ENCODE measurements at regions not wholly inside any gene's neighbourhood (a gene's known extent, or its start where the extent isn't known, plus 50 kb on each side); places are given as distances from the start of the nearest gene placed in this dataset.
"Not testable (repeated sequence)": the region's sequence is repeated elsewhere in the genome, so short reads cannot be mapped to it uniquely, and the experiment has no call there.

DNA sequence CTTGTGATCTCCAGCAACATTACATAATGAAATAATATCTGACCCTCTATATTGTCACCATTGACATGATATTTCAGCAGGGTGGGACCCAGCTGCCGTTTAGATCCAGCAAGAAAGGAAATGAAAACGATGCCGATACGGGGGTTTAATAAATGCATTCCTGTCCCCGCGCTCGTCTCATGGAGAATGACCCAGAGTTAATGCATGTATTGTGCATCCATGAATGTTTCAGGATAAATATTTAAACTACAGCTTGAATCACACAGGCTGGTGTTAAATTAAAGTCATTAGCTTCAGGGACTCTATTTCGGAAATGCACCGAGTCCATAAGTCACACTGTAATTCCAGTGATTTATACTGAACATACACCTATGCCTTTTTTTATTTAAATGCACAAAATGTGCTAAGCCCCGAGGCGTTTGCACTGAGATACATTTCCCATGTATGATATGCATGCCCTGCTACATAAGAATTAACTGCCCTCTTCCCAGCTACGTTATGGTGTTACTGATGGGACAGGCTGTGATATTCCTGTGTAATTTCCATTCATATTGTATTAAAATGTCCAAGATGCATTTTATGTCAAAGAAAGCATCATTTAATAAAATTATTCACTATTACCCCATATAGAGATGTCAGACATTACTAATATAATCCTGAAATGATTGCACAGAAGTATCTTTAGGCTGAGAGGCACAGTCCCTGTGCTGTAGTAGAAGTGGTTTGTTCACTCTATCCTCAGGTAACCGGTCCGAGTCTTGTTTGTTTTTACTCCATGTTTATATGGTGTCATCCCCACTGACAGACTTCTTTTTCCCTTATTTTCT, 109.3 kb upstream of the ZNF516 start:
- DNase-seq (ENCODE audit: low read depth): no peak

DNA sequence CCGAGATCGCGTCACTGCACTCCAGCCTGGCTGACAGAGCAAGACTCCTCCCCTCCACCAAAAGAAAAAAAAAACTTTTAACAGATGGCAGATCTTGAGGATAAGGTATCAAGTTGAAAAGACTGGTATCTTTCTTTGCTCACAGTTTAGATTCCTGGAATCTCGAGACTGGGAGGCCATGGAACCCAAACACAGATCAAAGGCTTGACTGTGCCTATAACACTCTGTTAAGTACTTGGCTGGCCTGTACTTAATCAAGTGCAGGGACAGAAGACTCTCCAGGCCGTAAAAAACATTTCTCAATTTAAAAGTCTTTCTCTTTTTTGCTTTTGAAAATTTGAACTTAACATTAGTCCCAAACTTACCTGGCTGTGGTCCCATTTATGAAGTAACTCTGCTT, 107.1 kb upstream of the ZNF516 start:
- no peak for DNase-seq (ENCODE audit: low read depth)

DNA sequence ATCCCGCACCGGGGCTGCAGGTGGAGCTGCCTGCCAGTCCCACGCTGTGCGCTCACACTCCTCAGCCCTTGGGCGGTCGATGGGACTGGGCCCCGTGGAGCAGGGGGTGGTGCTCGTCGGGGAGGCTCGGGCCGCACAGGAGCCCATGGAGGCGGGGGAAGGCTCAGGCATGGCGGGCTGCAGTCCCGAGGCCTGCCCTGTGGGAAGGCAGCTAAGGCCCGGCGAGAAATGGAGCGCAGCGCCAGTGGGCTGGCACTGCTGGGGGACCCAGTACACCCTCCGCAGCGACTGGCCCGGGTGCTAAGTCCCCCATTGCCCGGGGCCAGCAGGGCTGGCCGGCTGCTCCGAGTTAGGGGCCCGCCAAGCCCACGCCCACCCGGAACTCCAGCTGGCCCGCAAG, 105.0 kb upstream of the ZNF516 start:
- not testable (repeated sequence) for DNase-seq (ENCODE audit: low read depth)

DNA sequence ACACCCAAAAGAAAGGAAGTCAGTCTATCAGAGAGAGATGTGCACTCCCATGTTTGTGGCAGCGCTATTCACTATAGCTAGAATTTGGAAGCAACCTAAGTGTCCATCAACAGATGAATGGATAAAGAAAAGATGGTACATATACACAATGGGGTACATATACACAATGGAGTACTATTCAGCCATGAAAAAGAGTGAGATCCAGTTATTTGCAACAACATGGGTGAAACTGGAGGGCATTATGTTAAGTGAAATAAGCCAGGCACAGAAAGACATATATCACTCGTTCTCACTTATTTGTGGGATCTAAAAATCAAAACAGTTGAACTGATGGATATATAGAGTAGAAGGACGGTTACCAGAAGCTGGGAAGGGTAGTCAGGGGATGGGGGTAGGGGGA, 99.9 kb upstream of the ZNF516 start:
- no peak for DNase-seq (ENCODE audit: low read depth)

DNA sequence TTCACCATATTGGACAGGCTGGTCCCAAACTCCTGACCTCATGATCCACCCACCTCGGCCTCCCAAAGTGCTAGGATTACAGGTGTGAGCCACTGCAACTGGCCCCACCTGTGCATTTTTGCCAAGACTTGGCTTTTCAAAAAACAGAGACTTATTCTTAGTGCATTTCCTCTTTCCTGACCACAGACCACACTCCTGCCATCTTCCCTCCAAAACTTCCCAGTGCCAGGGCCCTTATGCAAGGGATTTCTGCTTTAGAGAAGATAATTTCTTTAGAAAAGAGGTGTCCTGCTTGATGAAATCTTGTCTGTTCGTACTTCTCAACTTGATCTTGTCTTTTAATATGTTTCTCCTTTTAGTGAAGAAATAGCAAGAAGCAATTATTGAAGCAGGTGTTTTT, 98.8 kb upstream of the ZNF516 start:
- DNase-seq (ENCODE audit: low read depth): no peak

DNA sequence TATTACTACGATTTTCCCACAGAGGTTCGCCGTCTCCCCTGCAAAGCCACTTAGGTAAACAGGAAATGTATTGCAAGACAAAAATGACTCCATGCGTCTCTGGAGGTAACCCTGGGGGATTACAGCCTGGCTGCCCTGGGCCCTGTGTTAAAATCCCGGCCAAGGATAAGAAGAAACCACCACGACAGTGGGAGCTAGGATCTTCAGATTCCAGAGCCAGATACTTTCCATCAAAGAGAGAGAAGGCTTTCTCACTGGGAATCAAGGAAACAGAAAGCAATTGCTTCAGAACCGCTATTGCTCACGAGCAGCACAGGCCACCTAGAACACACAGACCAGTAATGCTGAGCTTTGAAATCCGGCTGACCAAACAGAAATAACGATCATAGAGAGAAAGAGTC, 97.9 kb upstream of the ZNF516 start:
- no peak for DNase-seq (ENCODE audit: low read depth)

DNA sequence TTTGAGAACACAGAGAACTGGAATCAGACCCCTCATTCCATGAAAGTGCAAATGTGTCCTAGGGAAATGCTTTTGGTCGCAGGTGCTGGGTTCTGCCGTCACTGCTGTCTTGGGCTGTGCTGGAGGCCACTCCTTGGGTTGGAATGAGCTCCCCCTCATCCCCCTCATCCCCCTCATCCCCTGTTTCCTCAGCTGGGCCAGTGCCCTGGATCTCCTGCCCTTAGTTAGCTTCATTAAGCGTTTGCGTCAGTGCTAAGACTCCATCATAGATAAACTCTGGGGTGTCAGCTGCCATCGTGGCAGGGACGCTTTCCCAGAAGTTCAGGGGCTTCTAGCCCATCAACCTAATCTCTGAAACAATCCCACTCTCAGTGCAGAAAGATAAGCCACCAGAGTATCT, 97.1 kb upstream of the ZNF516 start:
- DNase-seq (ENCODE audit: low read depth): no peak

DNA sequence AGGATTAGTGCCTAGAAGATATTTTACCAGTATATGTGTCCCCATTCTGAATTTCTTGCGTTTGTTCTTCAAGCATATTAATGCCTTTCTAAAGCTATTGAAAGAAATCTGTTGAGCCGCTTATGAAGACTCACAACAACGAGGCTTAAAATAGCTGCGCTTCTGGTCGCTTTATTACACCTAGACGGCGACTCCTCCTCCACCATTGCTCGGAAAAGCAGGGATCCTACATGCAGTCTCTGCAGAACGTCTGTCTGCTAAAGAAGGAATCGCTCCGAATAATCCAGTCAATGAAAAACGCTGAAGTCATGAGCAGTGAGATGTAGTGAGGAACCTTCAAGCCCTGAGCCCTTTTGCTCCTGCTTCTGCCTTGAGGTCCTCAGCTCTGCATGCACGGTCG, 94.8 kb upstream of the ZNF516 start:
- DNase-seq (ENCODE audit: low read depth): no peak

DNA sequence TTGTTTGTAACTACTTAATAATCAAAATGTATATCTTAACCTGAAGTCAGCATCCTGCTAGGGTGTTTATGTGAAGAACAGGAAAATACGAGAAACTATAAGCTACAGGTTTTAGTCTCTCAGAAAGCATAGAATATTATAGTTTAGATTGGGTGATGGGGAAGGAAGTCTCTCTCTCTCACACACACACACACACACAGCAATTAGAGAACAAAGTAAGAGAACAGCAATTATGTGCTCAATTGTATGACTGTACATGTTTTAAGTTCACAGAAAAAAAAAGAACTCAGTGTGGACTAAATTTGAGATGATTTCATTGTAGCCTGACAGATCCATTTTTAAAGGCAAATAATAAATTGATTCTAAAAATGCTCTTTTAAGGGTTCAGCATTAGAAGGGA, 94.3 kb upstream of the ZNF516 start:
- DNase-seq (ENCODE audit: low read depth): no peak

DNA sequence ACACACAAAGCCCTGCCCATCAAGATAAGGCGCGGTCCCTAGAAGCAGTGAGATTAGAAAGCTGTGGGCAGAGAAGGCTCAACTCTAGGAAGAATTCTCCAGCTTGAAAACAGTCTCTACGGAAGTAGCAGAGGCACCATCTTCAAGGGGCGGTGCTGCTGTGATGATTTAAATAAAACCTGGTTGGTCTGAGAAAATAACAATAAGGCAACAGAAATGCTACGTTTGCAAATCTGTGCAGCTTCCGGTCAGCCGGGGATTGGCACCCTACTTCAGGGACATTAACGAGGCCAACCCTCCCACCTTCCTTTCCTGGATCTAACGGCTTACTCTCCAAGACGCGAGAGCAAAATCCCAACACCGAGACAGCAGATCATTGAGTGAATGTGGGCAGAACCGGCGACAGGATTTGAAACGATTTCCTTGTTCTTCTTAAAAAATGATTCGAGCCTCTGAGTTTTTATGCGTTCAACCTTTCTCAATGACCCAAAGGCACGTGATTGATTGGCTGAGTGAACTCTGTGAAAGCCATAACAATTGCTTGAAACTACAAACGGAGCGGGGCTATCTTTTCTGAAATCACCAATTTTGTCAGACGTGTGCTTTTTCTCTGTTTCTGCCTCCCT, 93.7 kb upstream of the ZNF516 start:
- no peak for DNase-seq (ENCODE audit: low read depth)

DNA sequence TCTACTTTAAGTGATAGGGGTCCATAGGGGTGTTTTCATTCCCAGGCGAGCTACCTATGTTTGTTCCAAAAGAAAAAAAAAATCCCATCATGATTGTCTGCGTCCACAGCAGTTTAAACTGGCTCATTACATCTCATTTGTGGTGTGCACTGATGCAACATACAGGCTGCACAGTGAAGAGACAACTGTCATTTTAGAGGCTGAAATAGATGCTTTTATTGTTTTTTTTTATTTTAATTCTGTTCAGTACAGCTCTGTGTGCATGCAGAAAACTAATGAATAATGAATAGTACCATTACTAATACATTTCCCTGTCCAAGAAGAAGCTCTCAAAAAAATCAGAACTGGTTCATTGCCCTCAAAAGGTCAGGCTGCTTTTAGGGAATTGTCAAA, 92.8 kb upstream of the ZNF516 start:
- no peak for DNase-seq (ENCODE audit: low read depth)

DNA sequence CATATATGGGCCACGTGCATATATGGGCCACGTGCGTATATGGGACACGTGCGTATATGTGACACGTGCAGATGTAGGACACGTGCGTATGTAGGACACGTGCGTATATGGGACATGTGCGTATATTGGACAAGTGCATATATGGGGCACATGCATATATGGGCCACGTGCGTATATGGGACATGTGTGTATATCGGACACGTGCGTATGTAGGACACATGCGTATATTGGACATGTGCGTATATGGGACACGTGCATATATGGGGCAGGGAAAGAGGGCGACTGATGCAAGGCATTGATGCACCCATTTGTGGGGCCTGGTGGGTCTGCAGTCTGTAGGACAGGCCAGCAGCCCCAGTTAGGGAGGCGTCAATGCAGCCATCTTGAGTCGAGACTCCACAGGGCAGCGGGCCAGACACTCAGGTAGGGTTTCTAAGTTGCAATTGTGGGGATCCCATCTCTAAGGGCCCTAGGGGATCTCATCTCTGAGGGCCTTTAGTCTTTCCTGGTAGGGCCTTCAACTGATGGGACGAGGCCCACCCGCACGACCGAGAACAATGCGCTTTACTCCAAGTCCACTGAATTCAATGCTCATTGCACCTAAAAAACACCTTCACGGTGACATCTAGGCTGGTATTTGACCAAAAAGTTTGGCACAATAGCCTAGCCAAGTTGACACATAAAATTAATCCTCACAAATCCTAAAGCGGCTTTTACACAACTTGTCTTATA, 92.3 kb upstream of the ZNF516 start:
- DNase-seq (ENCODE audit: low read depth): no peak

DNA sequence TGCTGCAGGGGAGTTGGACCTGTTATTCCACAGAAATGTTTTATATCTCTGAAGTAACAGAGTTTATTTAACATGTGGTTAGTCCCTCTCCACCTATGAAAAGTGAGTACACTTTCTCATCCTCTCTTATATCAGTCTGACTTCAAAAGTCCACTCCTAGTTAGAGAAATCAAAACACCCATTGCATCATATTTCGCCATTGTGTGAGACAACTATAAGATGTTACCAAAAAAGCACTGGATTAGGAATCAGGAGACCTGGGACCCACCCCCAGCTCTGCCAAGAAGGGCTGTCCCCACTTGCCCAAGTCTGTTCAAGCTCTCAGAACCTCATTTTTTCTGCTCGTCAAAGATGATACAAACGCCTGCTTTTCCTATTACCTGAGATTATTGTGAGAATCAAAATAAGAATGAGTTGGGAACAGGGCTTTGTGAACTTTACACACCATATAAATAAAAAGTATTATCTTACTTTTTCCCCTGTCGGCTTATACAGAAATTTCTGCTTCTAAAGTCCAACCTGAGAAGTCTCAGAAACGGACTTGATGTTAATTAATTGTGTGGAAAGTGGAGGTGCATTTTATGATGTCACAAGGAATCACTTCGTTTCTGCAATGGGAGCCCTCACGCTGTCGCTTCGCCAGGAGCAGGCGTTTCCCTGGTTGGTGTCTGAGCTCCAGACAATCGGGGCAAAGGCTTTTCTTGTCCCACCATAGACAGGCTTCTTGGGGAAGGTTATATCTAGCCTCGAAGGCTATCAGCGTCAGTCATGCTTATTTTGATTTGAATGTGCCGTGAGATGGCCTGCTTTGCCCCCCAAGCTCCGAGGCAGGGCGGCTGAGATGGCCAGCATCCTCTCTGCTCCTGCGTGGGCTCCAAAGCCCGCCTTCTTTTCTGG, 89.6 kb upstream of the ZNF516 start:
- no peak for DNase-seq (ENCODE audit: low read depth)

DNA sequence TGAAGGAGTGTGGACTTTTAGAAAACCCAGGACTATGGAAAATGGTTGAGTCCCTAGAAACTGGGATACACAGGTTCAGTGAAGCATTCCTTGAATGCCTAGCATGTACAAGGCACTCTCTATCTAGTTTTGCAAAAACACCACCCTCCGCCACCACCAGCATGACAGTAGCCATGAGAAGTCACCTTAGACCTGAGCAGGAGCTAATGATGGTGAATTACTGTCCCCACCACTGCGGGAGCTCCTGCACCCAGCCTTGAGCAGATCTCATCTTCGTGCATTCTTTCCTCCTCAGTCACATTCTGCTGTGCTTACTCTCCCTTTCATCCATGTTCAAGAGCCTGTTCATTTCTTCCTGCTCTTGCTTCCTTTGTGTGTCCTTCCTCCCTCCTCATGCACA, 86.2 kb upstream of the ZNF516 start:
- no peak for DNase-seq (ENCODE audit: low read depth)

DNA sequence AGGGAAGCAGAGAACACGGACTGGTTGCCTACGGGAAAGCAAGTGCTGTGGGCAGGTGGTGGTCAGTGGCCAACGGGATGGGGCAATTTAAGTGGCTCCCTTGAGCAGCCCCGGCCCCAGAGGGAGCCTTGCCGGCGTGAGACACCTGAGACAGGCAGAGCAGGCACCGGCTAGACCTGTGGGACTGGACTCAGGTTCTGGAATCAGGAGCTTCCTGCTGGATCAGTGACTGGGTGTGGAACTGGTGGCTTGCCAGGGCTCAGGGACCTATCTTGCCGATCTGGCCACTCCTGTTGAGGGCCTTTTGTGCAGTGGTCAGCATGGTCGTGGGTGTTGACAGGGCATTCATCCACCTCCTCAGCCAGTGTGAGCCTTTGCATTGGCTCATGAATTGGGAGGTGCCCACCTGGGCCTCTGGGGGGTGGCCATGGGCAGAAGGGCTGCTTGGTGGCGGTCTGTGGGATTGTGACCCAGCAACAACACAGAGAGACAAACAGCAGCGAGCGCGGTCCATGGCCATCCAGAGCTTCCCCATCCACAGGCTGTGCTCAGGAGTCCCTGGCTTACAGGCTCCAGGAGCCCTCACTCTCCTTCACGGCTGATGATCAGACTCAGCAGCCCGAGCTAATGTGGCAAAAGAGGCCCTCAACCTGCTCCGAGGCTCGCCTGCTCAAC, 85.4 kb upstream of the ZNF516 start:
- no peak for DNase-seq (ENCODE audit: low read depth)

DNA sequence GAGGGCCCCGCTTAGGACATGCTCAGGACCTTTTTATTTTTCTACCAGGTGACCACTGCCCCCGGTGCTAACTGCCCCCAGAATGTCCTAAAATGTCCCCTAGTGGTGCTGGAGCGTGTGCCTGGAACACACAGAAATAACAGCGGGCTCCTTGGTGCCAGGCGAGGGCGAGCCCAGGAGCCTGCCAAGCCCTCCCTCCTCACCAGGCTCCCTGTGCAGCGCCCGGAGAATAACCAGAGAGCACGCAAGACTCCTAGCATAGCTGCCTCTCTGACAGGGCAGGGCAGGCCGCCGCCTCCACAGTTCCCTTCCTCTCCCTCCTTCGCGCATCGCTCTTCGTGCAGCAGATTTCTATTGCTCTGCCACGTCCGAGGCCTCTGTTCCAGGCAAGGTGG, 84.3 kb upstream of the ZNF516 start:
- DNase-seq (ENCODE audit: low read depth): no peak

DNA sequence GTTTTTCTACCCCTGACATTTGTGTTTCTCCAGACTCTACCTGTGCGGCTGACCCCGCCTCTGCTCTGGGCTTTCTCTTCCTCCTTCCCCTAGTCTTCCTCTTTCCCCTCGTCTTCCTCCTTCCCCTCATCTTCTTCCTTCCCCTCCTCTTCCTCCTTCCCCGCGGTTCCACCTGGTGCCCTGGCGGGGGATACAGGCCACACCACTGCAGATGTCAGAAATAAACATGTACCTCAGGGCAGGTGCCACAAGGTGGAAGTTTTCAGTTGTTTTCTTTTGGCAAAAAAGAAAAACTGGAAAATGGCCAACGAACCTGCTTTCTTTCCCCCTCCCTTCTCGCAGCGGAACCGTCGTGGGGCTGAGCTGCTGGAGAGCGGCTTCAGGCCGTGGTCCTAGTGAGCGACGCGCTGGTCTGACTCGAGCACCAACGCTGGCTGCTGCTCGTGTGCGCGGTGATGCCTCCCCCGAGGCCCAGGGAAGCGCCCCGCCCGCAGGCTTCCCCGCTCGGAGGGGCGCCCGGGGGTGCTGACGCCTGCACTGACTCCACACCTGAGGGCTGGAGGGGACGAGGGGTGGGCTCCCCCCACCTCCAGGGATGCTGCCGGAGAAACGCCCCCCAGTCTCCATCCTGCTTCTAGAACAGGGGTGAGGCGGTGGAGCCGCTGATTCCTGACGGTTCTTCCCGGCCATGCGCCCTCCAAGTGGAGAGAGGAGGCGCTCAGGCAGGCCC, 83.7 kb upstream of the ZNF516 start:
- DNase-seq (ENCODE audit: low read depth): no peak

DNA sequence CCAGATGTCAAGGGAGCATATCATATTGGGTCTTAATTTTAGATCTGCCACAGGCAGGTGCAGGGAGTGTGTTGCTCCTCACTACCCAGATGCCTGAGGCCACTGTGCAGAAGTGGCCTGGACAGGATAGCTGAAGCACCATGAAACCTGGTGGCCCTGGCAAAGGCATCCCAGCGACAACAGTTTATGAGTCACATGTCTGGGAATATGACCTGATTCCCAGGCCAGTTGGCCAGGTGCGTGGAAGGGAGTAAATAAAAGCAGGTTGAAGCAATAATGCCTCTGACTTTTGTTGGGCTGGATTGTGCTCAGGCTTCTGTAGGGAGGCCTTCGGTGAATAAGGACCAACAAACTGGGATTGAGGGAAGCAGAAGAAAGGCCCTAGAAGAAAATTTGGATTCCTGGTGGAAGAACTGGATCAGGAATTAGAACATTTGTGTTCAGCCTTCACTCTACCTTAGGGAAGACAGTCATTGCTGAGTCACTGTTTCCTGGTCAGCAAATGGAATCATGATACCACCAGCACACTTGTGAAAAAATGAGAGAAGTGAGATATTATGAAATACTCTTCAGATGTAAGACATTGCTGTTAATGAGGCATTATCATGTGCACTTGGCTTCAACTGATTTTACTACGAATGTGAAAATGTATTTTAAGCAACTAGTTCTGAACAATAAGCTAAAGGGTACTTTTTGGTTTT, 78.4 kb upstream of the ZNF516 start:
- no peak for DNase-seq (ENCODE audit: low read depth)

DNA sequence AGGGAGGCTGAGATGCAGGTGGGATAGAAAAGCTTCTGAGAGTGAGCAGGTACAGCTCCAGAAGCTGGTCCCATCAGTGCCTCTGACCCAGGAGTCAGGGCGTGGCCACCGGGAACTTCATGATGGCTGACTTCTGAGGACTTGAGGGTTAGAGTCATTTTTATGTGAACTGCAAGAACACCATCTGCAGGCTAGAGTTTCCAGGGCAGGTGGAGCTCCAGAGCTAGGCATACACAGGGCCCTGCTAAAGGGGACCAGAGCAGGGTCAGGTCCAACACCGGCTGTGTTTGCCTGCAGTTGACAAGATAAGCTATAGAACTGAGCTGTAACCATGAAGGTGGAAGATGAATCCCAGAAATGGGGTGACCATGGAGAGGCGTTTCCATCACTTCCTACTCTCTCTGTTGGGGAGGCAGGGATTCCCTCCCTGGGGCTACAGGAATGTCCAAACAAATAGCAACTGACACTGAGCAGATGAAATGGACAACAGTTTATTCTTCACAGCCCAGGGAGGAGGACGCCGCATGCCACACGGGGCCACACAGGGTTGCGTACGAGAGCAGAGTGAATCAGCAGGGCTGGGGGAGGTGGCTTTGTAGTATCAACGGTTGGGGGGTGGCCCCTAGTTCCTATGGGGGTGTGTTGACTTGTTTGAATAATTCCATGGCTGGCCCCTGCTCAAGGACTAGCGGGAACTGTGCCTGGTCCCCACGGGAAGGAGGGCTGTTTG, 77.6 kb upstream of the ZNF516 start:
- DNase-seq (ENCODE audit: low read depth): no peak

DNA sequence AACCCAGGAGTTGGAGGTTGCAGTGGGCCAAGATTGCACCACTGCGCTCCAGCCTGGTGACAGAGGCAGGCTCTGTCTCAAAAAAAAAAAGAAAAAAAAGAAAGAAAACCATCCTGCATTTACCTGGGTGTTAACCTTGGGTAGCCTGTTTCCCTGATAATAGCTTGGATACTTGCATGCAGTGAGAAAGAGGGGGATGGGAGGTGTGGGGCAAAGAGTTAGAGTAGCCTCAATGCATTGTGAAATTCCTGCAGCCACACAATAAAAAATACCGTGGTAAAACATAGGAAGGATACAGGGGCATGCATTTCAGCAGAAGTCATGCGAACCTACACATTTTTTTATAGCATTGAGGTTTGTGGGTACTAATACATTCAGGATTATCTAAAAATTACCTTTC, 76.6 kb upstream of the ZNF516 start:
- DNase-seq (ENCODE audit: low read depth): no peak

Data from activated gamma-delta T cell treated with anti-CD3 and anti-CD28 coated beads, Interleukin-2, amount 50 U/mL, for 16 hours (primary cell).